Kidney epithelial cell (primary cell): ENCODE measurements at regions not wholly inside any gene's neighbourhood (a gene's known extent, or its start where the extent isn't known, plus 50 kb on each side); places are given as distances from the start of the nearest gene placed in this dataset.

Experiments
- DNase-seq: peaks from one replicate; pipeline ENCODE4 v3.0.0-alpha.2; 2010; ENCODE audit warnings: low read depth
- H3K27me3 ChIP-seq: 2 replicates; pipeline ENCODE4 v1.6.0; 2011; ENCODE audit warnings: low read length; ENCODE audit not compliant: control insufficient read depth, insufficient read depth
- H3K36me3 ChIP-seq: 2 replicates; pipeline ENCODE4 v1.5.1; 2011; ENCODE audit warnings: low read length; ENCODE audit not compliant: control insufficient read depth, insufficient read depth
- H3K4me3 ChIP-seq: 2 replicates; pipeline ENCODE4 v1.5.1; 2011; ENCODE audit warnings: low read depth, mild to moderate bottlenecking, control low read depth, low read length
- TF ChIP-seq, protein P1 (sequence below): IDR thresholded peaks from 2 replicates; pipeline ENCODE4 v1.5.1; 2011; ENCODE audit warnings: mild to moderate bottlenecking, moderate library complexity, low read length, control low read depth, inconsistent platforms; ENCODE audit not compliant: insufficient read depth, poor library complexity, severe bottlenecking

DNA sequence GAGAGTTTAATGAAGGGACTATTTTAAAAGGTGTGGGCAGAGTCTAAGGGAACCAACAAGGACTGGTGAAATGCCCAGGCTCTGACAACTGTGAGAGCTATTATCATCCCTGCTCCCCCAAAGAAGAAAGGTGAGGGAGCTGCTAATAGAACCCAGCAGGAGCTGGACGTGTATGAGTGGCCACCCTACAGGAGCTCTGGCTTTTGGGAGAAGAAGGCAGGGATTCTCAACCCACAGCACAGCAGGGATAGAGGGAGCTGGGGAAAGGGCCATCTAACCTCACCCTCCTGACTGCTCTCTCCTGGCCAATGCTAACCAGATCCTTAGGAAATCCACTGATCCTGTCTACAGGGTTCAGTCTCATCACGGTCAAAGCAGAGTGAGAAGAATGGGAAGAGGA is 57.1 kb downstream of the GRIN2B start:
- DNase-seq, result no peak
- no peaks in the 10 kb centered on the region for H3K27me3 ChIP-seq
- no peaks in the 10 kb centered on the region for H3K36me3 ChIP-seq
- no peak overlapping the region for H3K4me3 ChIP-seq
- TF ChIP-seq, protein P1, sequence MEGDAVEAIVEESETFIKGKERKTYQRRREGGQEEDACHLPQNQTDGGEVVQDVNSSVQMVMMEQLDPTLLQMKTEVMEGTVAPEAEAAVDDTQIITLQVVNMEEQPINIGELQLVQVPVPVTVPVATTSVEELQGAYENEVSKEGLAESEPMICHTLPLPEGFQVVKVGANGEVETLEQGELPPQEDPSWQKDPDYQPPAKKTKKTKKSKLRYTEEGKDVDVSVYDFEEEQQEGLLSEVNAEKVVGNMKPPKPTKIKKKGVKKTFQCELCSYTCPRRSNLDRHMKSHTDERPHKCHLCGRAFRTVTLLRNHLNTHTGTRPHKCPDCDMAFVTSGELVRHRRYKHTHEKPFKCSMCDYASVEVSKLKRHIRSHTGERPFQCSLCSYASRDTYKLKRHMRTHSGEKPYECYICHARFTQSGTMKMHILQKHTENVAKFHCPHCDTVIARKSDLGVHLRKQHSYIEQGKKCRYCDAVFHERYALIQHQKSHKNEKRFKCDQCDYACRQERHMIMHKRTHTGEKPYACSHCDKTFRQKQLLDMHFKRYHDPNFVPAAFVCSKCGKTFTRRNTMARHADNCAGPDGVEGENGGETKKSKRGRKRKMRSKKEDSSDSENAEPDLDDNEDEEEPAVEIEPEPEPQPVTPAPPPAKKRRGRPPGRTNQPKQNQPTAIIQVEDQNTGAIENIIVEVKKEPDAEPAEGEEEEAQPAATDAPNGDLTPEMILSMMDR, result no peak

DNA sequence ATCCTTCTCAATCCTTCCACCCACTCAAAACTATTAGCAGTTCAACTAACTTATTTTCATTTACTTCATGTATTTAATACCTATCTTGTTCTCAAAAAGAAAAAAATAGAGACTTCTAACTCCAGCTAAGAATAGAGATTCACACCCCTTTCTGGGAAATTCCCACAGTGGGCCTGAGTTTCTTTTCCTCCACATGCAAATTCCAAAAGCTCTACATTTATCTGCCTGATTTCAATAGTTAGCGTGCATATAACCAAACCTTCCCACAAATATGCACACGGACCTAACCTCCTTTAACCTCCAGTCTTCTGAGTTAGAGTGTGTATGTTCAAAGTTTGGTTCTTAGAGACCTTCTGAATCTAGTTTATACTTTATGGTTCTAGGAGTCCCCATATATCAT is 62.5 kb downstream of the GRIN2B start:
- TF ChIP-seq, protein P1, result no peak
- H3K36me3 ChIP-seq, result no peaks in the 10 kb centered on the region
- no peaks in the 10 kb centered on the region for H3K27me3 ChIP-seq
- no peak overlapping the region for H3K4me3 ChIP-seq
- no peak for DNase-seq

DNA sequence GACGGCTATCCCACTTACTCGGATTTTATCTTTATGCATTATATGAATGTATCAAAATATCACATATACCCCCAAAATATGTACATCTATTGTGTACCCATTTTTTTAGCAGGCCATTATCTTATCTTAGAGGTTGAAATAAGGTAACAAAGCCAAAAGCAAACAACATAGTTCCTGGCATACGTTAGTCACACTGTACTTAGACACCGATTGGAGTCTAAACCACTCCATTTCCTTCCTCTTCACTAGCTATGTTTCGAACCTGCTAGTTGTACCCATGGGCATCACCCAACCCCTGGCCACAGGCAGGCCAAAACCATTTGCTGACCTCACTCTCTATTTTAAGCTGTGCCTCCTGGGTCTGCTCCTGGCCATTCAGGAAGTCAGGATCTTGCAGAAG is 66.3 kb downstream of the GRIN2B start:
- Histone ChIP-seq H3K4me3 (no peak overlapping the region), H3K27me3 (peaks cover 3% of the 10 kb centered on the region), H3K36me3 (no peaks in the 10 kb centered on the region)
- TF ChIP-seq, protein P1, result no peak
- DNase-seq, result no peak

DNA sequence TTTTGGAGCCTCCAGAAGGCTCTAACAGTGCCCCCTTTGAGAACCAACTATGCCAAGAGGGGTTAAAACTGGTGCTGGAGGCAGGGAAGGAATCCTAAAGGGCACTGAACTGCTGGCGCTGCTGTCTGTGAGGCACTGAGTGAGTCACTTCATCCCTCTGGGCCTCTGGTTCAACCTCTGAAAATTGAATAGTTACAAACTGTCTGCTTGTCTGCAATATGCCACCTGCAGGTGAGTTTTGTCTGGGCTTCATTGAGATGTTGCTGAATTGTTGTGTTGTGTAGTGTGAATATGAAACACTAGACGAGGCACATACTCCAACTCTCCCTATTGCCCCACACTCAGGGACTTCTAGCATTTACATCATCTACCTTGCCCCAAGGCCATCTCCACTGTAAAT is 68.0 kb downstream of the GRIN2B start:
- no peak overlapping the region for H3K4me3 ChIP-seq
- peaks cover 3% of the 10 kb centered on the region for H3K27me3 ChIP-seq
- DNase-seq, result no peak
- H3K36me3 ChIP-seq, result no peaks in the 10 kb centered on the region
- TF ChIP-seq, protein P1, result no peak

DNA sequence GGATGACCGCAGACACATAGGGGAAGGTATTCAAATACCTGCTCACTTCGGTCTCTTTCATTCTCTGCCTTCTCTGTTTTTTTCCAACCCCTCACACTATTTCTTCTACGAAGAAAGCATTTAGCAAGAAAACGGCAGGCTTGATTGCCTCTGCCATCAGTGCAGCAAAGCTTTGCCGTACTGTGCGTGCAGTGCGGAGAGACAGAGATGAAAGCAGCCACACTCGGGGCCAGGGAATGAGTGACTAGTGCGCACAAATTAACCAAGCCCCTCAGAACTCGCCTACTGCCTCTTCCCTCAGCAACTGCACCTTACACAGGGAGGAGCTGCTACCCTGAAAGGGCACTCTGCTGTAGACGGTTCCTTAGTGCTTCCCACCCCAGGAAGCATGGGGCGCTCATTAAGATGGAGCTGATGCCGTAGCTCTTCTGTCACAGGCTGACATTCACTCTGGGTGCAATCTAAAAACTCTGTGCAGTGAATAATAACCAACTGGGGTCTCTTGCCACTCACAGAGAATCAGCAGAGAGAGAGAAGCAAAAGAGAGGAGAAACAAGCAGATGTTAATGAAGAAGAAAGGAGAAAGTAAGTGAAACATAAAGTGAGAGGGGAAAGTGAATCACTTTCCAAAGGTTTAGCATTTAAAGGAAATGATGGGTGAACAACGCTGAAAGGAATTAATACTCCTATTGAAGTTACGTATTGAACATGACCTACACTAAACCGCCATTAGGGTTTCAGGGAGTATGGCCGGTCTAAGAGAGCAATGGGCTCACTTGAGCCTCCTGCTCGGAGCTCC is 69.4 kb downstream of the GRIN2B start:
- no peak for DNase-seq
- TF ChIP-seq, protein P1, result no peak
- H3K36me3 ChIP-seq, result no peaks in the 10 kb centered on the region
- peaks cover 3% of the 10 kb centered on the region for H3K27me3 ChIP-seq
- H3K4me3 ChIP-seq, result no peak overlapping the region

DNA sequence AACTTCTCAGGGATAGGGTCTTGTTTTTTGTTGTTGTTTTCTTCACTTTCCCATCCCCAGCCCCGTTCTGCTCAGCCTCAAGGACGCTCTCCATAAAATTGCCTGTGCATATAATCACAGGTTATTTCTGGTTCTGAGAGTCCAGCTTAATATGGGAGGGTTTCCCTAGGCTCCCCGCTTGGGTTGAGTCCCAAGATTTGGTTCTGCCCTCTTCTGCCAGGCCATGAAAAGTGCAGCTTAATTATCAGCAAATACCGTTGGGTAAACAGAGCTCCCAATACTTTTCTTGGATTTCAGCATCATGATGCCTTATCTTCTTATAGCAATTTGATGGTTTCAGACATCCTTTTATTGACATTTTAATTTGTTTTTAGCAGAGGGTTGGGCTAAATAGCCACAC is 75.6 kb downstream of the GRIN2B start:
- Histone ChIP-seq H3K4me3 (no peak overlapping the region), H3K36me3 (no peaks in the 10 kb centered on the region), H3K27me3 (no peaks in the 10 kb centered on the region)
- TF ChIP-seq, protein P1, result no peak
- no peak for DNase-seq
